HepG2 (cell line): ENCODE measurements at regions not wholly inside any gene's neighbourhood (a gene's known extent, or its start where the extent isn't known, plus 50 kb on each side); places are given as distances from the start of the nearest gene placed in this dataset.

Experiments used
- ATAC-seq: fragments of 200-7000 bp; cut with Tn5 transposase; 3 replicates; pipeline ENCODE4 v1.9.1; 2020; ENCODE audit warnings: mild to moderate bottlenecking, moderate library complexity
- BruUV-seq: library from RNA; stranded (reverse); fragments of 400-500 nt; replicated peaks from 2 replicates; lab custom pipeline; 2021; lab: Mats Ljungman, UMichigan
- CTCF ChIA-PET: fragments of 300-600 bp; formaldehyde crosslinking; extraction: SDS; loops from one replicate; lab custom pipeline; 2021; ENCODE audit warnings: low total read pairs, inconsistent platforms, low intra/inter-chr PET ratio; lab: Yijun Ruan, JAX
- POLR2A ChIA-PET: fragments of 350-600 bp; sonication (Branson Sonifier 250); formaldehyde crosslinking; loops from one replicate; lab custom pipeline; 2020; ENCODE audit warnings: antibody characterized with exemption, inconsistent platforms; lab: Yijun Ruan, JAX
- DNase-seq: peaks from one replicate; pipeline ENCODE4 v3.0.0-alpha.2; 2015; ENCODE audit warnings: low spot score
- FAIRE-seq: peaks from 3 replicates; lab custom pipeline; 2011; peaks lifted over from hg19 to GRCh38; lab: Jason Lieb, UNC
- H2AFZ ChIP-seq: one replicate; pipeline ENCODE4 v1.6.1; 2011; ENCODE audit warnings: low read length, inconsistent platforms
- H3K27ac ChIP-seq: fragments of 300-600 bp; 3 replicates; pipeline ENCODE4 v1.8.0; 2011; ENCODE audit warnings: mixed run types, mild to moderate bottlenecking, mixed read lengths, low read length, inconsistent platforms; ENCODE audit not compliant: insufficient read depth; ENCODE audit errors: extremely low read length
- H3K27me3 ChIP-seq, 2 experiments: fragments of 200-600 bp in 1 of 2; 2 replicates in 1 of 2; 3 replicates in 1 of 2; pipeline versions ENCODE4 v1.6.0 to v1.8.0; 2011; ENCODE audit warnings: low read length in 2 of 2, mild to moderate bottlenecking in 2 of 2, moderate library complexity in 2 of 2, inconsistent platforms in 1 of 2; ENCODE audit not compliant: insufficient read depth in 2 of 2, control insufficient read depth in 1 of 2
- H3K36me3 ChIP-seq, 2 experiments: fragments of 200-600 bp in 1 of 2; replicated peaks in 1 of 2; 2 replicates in 1 of 2; 3 replicates in 1 of 2; pipeline versions ENCODE4 v1.5.1 to v1.8.0; 2011; ENCODE audit warnings: low read length in 2 of 2, inconsistent platforms in 1 of 2; ENCODE audit not compliant: insufficient read depth in 2 of 2, control insufficient read depth in 1 of 2
- H3K4me1 ChIP-seq: 2 replicates; pipeline ENCODE4 v1.5.1; 2012; ENCODE audit warnings: low read length, inconsistent platforms; ENCODE audit not compliant: insufficient read depth
- H3K4me2 ChIP-seq: 2 replicates; pipeline ENCODE4 v1.6.0; 2011; ENCODE audit warnings: low read depth, low read length, inconsistent platforms
- H3K4me3 ChIP-seq, 3 experiments: fragments of 200-600 bp in 1 of 3; sonication (generic), shearing (Covaris generic) in 1 of 3; replicated peaks in 1 of 3; 2 replicates each; pipeline ENCODE4 v1.5.1; 2011 to 2016; ENCODE audit warnings: low read length in 3 of 3, inconsistent platforms in 2 of 3, low read depth in 2 of 3, mild to moderate bottlenecking in 2 of 3, control low read depth in 1 of 3, mixed read lengths in 1 of 3; ENCODE audit not compliant: insufficient read depth in 1 of 3
- H3K79me2 ChIP-seq: one replicate; pipeline ENCODE4 v1.6.1; 2011; ENCODE audit warnings: low read length, inconsistent platforms; ENCODE audit not compliant: insufficient read depth
- H3K9ac ChIP-seq: 2 replicates; pipeline ENCODE4 v1.6.0; 2011; ENCODE audit warnings: mild to moderate bottlenecking, low read depth, low read length, inconsistent platforms; ENCODE audit not compliant: insufficient read depth
- H3K9me3 ChIP-seq: 2 replicates; pipeline ENCODE4 v1.5.1; 2012; ENCODE audit warnings: mild to moderate bottlenecking, low read length
- H4K20me1 ChIP-seq: 2 replicates; pipeline ENCODE4 v1.6.0; 2011; ENCODE audit warnings: inconsistent platforms, mild to moderate bottlenecking, low read length, moderate library complexity; ENCODE audit not compliant: insufficient read depth
- ATF7 ChIP-seq, 2 experiments: fragments of 450-650 bp in 1 of 2; sonication (generic) in 1 of 2; formaldehyde crosslinking in 1 of 2; IDR thresholded peaks; 2 replicates each; pipeline versions ENCODE4 v1.4.0 to v1.6.1; 2016 to 2020; ENCODE audit warnings: antibody characterized with exemption in 1 of 2, mild to moderate bottlenecking in 1 of 2, missing genetic modification reagents in 1 of 2
- HNF4G ChIP-seq, 2 experiments: sonication (generic) in 1 of 2; formaldehyde crosslinking in 1 of 2; IDR thresholded peaks; 2 replicates each; pipeline versions ENCODE4 v1.4.0 to v1.6.1; 2011 to 2020; ENCODE audit warnings: borderline replicate concordance in 2 of 2, low read depth in 2 of 2, mild to moderate bottlenecking in 2 of 2, low read length in 1 of 2, missing genetic modification reagents in 1 of 2, moderate library complexity in 1 of 2
- NBN ChIP-seq: fragments of 450-650 bp; conservative IDR thresholded peaks from 2 replicates; pipeline ENCODE4 v1.6.1; 2017
- PAX8 ChIP-seq: sonication (generic); formaldehyde crosslinking; IDR thresholded peaks from 2 replicates; pipeline ENCODE4 v1.8.0; 2022; ENCODE audit warnings: mild to moderate bottlenecking, missing genetic modification reagents, borderline replicate concordance
- RBFOX2 ChIP-seq: fragments of 200-400 bp; formaldehyde crosslinking; IDR thresholded peaks from 2 replicates; pipeline ENCODE4 v1.6.1; 2017; ENCODE audit warnings: low read depth, mild to moderate bottlenecking, low read length
- RFX5 ChIP-seq: IDR thresholded peaks from 2 replicates; pipeline ENCODE4 v1.6.1; 2011; ENCODE audit warnings: low read depth, low read length, improper control_type of control experiment
- ZIK1 ChIP-seq: sonication (generic); formaldehyde crosslinking; IDR thresholded peaks from 2 replicates; pipeline ENCODE4 v1.5.0; 2020; ENCODE audit warnings: mild to moderate bottlenecking, low read depth, missing genetic modification reagents, borderline replicate concordance
- WGBS: methylation state at CpG from one replicate; pipeline ENCODE4 v1.1.6; 2017; ENCODE audit warnings: low lambda C conversion rate; 5-methylcytosine and 5-hydroxymethylcytosine counted together
- in situ Hi-C: cut with HindIII; loops from 2 replicates; pipeline ENCODE4 v1.10.0; 2017; ENCODE audit warnings: low pct_unique_long_range_greater_than_20kb; ENCODE audit not compliant: extremely low pct_ligation_motif_present
- intact Hi-C: fragments of 100-400 bp; cut with micrococcal nuclease; formaldehyde crosslinking; loops from one replicate; pipeline ENCODE4 v1.10.0; 2022; ENCODE audit not compliant: unreplicated experiment
- TF ChIP-seq, protein P1 (sequence below): sonication (generic); formaldehyde crosslinking; IDR thresholded peaks from 2 replicates; pipeline ENCODE4 v1.4.0; 2020; ENCODE audit warnings: missing genetic modification reagents

DNA sequence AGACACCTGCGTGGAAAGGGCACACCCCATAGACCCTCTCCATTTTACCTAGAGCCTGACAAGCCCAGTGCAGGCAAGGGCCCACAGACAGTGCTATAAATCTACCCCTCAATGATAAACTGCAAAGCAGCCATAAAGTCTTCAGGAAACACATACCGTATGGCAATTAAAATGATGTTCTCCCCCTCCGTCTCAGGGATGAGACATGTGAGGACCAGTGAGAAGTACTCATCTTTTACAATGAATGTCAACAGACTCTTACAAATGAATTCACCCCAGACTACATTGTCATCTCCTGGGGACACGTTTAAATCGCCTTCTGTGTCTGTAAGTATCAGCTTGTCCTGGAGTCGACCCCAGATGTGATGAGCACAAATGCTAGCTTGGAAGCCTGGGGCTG is 362.7 kb downstream of the ADGRD1 start:
- Histone ChIP-seq H4K20me1 (peaks cover 2% of the 10 kb centered on the region; the same call in 1 of the 2 replicates), H3K4me3 (no peak overlapping the region), H3K9me3 (peaks cover 27% of the 10 kb centered on the region), H3K4me2 (no peak overlapping the region), H3K27me3 (no peaks in the 10 kb centered on the region), H3K9ac (no peak overlapping the region), H3K27ac (no peak overlapping the region), H3K36me3 (no peaks in the 10 kb centered on the region), H3K79me2 (no peaks in the 10 kb centered on the region), H2AFZ (no peak overlapping the region), H3K4me1 (no peaks in the 10 kb centered on the region)
- no TSS peak for BruUV-seq
- in situ Hi-C loops (no loop called here), intact Hi-C loops (no loop called here)
- ChIA-PET CTCF (no interaction called here), POLR2A (no interaction called here)
- ATAC-seq (no peak), DNase-seq (no peak), FAIRE-seq (no peak)
- TF ChIP-seq ZIK1 (CRISPR knock-in tag) (no peak), RBFOX2 (no peak), PAX8 (CRISPR knock-in tag) (no peak)
- WGBS, result 29% methylated on average over 5 of the region's 6 CpGs

DNA sequence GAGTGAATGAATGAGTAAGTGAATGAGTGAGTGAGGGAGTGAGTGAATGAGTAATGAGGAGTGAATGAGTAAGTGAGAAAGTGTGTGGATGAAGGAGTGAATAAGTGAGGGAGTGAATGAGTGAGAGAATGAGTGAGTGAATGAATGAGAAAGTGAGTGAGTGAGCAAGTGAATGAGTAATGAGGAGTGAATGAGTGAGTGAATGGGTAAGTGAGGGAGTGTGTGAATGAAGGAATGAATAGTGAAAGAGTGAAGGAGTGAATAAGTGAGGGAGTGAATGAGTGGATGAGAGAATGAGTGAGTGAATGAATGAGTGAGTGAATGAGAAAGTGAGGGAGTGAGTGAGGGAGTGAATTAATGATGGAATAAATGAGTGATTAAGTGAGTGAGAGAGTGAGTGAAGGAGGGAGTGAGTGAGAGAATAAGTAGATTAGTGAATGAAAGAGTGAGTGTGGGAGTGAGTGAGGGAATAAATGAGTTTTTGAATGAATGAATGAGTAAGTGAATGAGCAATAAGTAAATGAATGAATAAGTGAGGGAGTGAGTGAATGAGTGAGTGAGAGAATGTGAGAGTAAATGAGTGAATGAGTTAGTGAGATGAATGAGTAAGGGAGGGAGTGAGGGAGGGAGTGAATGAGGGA is 364.5 kb downstream of the ADGRD1 start:
- Histone ChIP-seq H3K4me3 (no peak overlapping the region), H3K4me1 (no peaks in the 10 kb centered on the region), H3K9me3 (peaks cover 34% of the 10 kb centered on the region), H3K27me3 (no peaks in the 10 kb centered on the region), H3K27ac (no peak overlapping the region), H3K4me2 (no peak overlapping the region)
- ATAC-seq, result no peak
- BruUV-seq, result no TSS peak
- TF ChIP-seq, protein P1, sequence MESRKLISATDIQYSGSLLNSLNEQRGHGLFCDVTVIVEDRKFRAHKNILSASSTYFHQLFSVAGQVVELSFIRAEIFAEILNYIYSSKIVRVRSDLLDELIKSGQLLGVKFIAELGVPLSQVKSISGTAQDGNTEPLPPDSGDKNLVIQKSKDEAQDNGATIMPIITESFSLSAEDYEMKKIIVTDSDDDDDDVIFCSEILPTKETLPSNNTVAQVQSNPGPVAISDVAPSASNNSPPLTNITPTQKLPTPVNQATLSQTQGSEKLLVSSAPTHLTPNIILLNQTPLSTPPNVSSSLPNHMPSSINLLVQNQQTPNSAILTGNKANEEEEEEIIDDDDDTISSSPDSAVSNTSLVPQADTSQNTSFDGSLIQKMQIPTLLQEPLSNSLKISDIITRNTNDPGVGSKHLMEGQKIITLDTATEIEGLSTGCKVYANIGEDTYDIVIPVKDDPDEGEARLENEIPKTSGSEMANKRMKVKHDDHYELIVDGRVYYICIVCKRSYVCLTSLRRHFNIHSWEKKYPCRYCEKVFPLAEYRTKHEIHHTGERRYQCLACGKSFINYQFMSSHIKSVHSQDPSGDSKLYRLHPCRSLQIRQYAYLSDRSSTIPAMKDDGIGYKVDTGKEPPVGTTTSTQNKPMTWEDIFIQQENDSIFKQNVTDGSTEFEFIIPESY (CRISPR knock-in tag), result no peak
- TF ChIP-seq NBN (0 out of 2 replicates have a peak, but pooled peaks have one; percentile 64), RFX5 (no peak), HNF4G (IDR thresholded peaks at IDR 0.05; ENCODE audit: borderline replicate concordance, low read depth, low read length) (no peak), HNF4G (CRISPR knock-in tag; IDR thresholded peaks at IDR 0.05; ENCODE audit: borderline replicate concordance, low read depth) (no peak), ATF7 (IDR thresholded peaks at IDR 0.05) (peak; percentile 26; the same call in 1 of the 2 replicates), ATF7 (CRISPR knock-in tag; IDR thresholded peaks at IDR 0.05) (no peak)
- TF ChIP-seq, all 625 proteins: peak for 2
- Histone ChIP-seq H3K36me3 (no peaks in the 10 kb centered on the region), H2AFZ (no peak overlapping the region), H3K79me2 (no peaks in the 10 kb centered on the region), H4K20me1 (no peaks in the 10 kb centered on the region), H3K9ac (no peak overlapping the region)
- CTCF ChIA-PET, result no interaction called here
- in situ Hi-C loops, result no loop called here
- FAIRE-seq, result no peak
- no peak for DNase-seq
- intact Hi-C loops, result no loop called here
- POLR2A ChIA-PET, result no interaction called here
